ENCODE measurements at regions not wholly inside any gene's neighbourhood (a gene's known extent, or its start where the extent isn't known, plus 50 kb on each side); places are given as distances from the start of the nearest gene placed in this dataset.

GRCh38 chr2:121019756-121020155, 265.2 kb downstream of the TFCP2L1 start:
- Histone ChIP-seq H4K20me1 (ENCODE audit: control insufficient read depth, insufficient read depth) (no peaks in the 10 kb centered on the region), H3K4me2 (ENCODE audit: control insufficient read depth, insufficient read depth) (no peak overlapping the region), H3K9me3 (replicated peaks; ENCODE audit: control insufficient read depth, insufficient read depth, low read length) (no peaks in the 10 kb centered on the region), H3K36me3 (ENCODE audit: control insufficient read depth in 2 of 2, insufficient read depth in 2 of 2, low read length in 1 of 2) (no peaks in the 10 kb centered on the region), H3K4me1 (ENCODE audit: control insufficient read depth, insufficient read depth, low read length) (no peaks in the 10 kb centered on the region), H3K4me3 (no peak overlapping the region), H3K79me2 (ENCODE audit: control insufficient read depth, insufficient read depth, low read length) (no peaks in the 10 kb centered on the region), H3K27ac (ENCODE audit: control insufficient read depth, insufficient read depth) (no peak overlapping the region), H2AFZ (ENCODE audit: control insufficient read depth, low read depth, low read length) (no peak overlapping the region), H3K27me3 (replicated peaks in 1 of 2; ENCODE audit: control insufficient read depth in 2 of 2, insufficient read depth in 2 of 2, low read length in 1 of 2) (no peaks in the 10 kb centered on the region), H3K9ac (ENCODE audit: control insufficient read depth, insufficient read depth, low read length) (no peak overlapping the region)
- WGBS (ENCODE audit: insufficient coverage, insufficient replicate concordance, low lambda C conversion rate, missing lambda C conversion rate): 27% methylated on average over 7 of the region's 7 CpGs
- no peak for DNase-seq (ENCODE audit: low read depth, low spot score)
- no peak for ATAC-seq
- RAD21 ChIA-PET (ENCODE audit: unreplicated experiment): no interaction called here
- no peak for FAIRE-seq
- BruUV-seq (replicated peaks): no TSS peak
- POLR2A ChIA-PET: no interaction called here
- CTCF ChIA-PET: no interaction called here
- SMC1A ChIA-PET (ENCODE audit: uncharacterized antibody, unreplicated experiment): no interaction called here
- in situ Hi-C loops (cut with MboI) (no loop called here), intact Hi-C loops (cut with micrococcal nuclease; ENCODE audit: unreplicated experiment) (no loop called here)
- TF ChIP-seq ZNF622 (IDR thresholded peaks at IDR 0.05) (no peak), TBL1XR1 (IDR thresholded peaks at IDR 0.05; ENCODE audit: low read depth, low read length) (no peak), ZZZ3 (IDR thresholded peaks at IDR 0.05; ENCODE audit: control insufficient read depth, insufficient read length, low read depth) (no peak), ZNF24 (IDR thresholded peaks at IDR 0.05) (no peak), SUPT20H (IDR thresholded peaks at IDR 0.05; ENCODE audit: borderline replicate concordance, control insufficient read depth, low read depth, low read length) (no peak), POLR2A (IDR thresholded peaks at IDR 0.05; ENCODE audit: low read depth, low read length) (no peak)

- BruUV-seq (replicated peaks): no TSS peak
- Histone ChIP-seq H3K27ac (ENCODE audit: control insufficient read depth, insufficient read depth) (no peak overlapping the region), H4K20me1 (ENCODE audit: control insufficient read depth, insufficient read depth) (no peaks in the 10 kb centered on the region), H2AFZ (ENCODE audit: control insufficient read depth, low read depth, low read length) (no peak overlapping the region), H3K9ac (ENCODE audit: control insufficient read depth, insufficient read depth, low read length) (no peak overlapping the region), H3K36me3 (ENCODE audit: control insufficient read depth in 2 of 2, insufficient read depth in 2 of 2, low read length in 1 of 2) (no peaks in the 10 kb centered on the region), H3K79me2 (ENCODE audit: control insufficient read depth, insufficient read depth, low read length) (no peaks in the 10 kb centered on the region), H3K27me3 (replicated peaks in 1 of 2; ENCODE audit: control insufficient read depth in 2 of 2, insufficient read depth in 2 of 2, low read length in 1 of 2) (no peaks in the 10 kb centered on the region), H3K4me3 (no peak overlapping the region), H3K4me2 (ENCODE audit: control insufficient read depth, insufficient read depth) (no peak overlapping the region), H3K9me3 (replicated peaks; ENCODE audit: control insufficient read depth, insufficient read depth, low read length) (no peaks in the 10 kb centered on the region), H3K4me1 (ENCODE audit: control insufficient read depth, insufficient read depth, low read length) (no peaks in the 10 kb centered on the region)
- ATAC-seq (no peak), FAIRE-seq (no peak), DNase-seq (ENCODE audit: low read depth, low spot score) (no peak)
- SMC1A ChIA-PET (ENCODE audit: uncharacterized antibody, unreplicated experiment): no interaction called here
- WGBS (ENCODE audit: insufficient coverage, insufficient replicate concordance, low lambda C conversion rate, missing lambda C conversion rate): 17% methylated on average over 7 of the region's 7 CpGs
- CTCF ChIA-PET: no interaction called here
- intact Hi-C loops (cut with micrococcal nuclease; ENCODE audit: unreplicated experiment) (no loop called here), in situ Hi-C loops (cut with MboI) (no loop called here)
- POLR2A ChIA-PET: no interaction called here
- RAD21 ChIA-PET (ENCODE audit: unreplicated experiment): no interaction called here
- TF ChIP-seq CBX5 (IDR thresholded peaks at IDR 0.05; ENCODE audit: low read depth) (no peak), ZNF274 (IDR thresholded peaks at IDR 0.05; ENCODE audit: insufficient read depth, insufficient read length) (no peak), POU2F2 (IDR thresholded peaks at IDR 0.05; ENCODE audit: borderline replicate concordance, low read depth, low read length) (no peak), TARDBP (IDR thresholded peaks at IDR 0.05; ENCODE audit: borderline replicate concordance) (no peak), MAX (IDR thresholded peaks at IDR 0.05; ENCODE audit: low read depth, low read length) (no peak), CEBPZ (IDR thresholded peaks at IDR 0.05; ENCODE audit: low read depth, low read length) (no peak), SMC3 (IDR thresholded peaks at IDR 0.05; ENCODE audit: borderline replicate concordance, low read length) (no peak), ZBTB33 (IDR thresholded peaks at IDR 0.05) (no peak)
Observed at GRCh38 chr2:121021685-121022084, 263.3 kb downstream of the TFCP2L1 start.
